SKM-1 (cell line): ENCODE measurements at regions not wholly inside any gene's neighbourhood (a gene's known extent, or its start where the extent isn't known, plus 50 kb on each side); places are given as distances from the start of the nearest gene placed in this dataset.

Source experiments
- DNase-seq: peaks from one replicate; lab custom pipeline; 2025; ENCODE audit not compliant: unreplicated experiment; lab: John Stamatoyannopoulos, UW

DNA sequence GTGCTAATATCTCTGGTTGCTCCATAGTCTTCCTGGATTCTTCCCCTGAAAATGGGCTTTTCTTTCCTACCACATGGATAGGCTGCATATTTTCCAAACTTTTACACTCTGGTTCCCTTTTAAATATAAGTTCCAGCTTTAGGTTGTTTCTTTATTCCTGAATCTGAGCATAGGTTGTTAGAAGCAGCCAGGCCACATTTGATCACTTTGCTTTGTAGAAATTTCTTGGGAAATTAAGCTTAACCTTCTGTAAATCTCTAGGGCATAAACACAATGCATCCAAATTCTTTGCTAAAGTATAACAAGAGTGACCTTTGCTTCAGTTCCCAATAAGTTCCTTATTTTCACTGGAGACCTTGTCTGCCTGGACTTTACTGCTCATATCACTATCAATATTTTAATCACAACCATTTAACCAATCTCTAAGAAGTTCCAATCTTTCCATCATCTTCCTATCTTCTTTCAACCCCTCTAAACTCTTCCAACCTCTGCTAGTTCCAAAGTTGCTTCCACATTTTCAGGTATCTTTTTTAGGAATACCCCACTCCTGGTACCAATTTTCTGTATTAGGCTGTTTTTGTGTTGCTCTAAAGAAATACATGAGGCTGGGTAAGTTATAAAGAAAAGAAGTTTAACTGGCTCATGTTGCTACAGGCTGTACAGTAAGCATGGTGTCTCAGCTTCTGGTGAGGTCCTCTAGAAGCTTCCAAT is 389.6 kb upstream of the HS6ST1 start:
- DNase-seq: no peak

DNA sequence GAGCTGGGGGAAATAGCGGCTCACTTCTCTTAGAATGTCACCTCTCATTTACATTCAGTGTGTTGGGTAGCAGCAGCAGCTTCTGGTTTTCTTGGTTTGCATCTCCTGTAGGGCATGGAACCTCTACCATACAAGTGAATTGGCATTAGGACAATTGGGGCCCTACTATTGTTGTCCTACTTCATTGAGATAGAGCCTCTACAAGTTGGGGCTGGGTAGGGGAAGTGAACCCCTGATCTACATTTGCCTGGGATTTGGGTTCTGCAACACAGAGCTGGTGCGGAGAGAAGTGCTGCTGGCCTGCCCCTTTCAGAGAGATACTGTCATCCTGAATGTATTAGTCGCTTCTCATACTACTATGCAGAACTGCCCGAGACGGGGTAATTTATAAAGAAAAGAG is 391.6 kb upstream of the HS6ST1 start:
- no peak for DNase-seq

DNA sequence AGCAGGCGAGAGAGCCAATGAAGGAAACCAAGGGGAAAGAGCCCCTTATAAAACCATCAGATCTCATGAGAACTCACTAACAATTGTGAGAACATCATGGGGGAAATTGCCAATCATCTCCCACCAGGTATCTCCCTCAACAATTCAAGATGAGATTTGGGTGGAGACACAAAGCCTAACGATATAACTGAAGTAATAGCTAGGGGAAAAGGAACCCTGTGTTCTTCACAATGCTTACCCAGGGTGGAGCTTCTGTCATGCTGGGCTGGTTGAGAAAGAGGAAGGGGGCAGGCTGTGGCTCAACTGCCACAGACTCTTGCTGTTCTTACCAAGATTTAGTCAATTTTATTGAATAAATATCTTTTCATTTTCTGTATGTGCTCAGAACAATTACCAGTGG is 392.1 kb upstream of the HS6ST1 start:
- no peak for DNase-seq

DNA sequence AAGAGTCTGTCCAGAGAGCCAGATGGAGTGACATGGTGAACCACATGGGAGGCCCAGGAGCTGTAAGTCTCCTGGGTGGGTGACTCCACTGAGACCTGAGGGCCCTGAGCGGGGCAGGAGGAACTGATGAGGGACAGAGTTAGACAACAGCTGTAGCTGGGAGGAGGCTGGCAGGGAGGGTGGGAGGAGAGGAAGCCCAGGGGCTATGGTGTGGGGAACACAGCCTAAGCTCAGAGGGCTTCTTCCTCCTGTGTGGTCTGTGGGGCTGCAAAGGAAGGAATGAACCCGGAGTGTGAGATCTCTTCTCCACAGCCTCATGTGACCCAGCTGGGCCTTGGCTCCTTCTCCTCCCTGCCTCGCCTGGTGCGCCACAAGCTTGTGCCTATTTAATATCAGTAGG is 395.6 kb upstream of the HS6ST1 start:
- no peak for DNase-seq

DNA sequence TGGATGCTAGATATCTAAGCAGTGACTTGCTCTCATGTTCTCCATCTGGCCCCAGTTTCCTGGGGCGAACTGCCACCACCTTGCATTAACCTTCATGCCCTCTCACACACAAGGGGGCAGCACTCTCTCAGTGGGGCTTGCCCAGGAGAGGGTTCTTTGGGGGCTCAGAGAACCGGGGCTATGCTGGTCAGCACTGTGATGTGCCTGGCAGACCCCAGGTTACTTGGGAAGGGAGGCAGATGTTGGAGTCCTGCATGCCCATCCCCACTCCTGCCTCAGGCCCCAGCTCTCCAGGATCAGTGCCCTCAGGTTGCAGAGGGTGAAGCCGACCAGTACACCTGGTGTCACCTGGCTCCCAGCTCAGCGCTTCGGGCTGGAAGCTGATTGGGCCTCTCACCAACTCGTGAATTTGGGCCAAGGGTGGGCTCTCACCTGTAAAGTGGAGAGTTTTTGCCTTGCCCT is 396.2 kb upstream of the HS6ST1 start:
- DNase-seq: no peak

DNA sequence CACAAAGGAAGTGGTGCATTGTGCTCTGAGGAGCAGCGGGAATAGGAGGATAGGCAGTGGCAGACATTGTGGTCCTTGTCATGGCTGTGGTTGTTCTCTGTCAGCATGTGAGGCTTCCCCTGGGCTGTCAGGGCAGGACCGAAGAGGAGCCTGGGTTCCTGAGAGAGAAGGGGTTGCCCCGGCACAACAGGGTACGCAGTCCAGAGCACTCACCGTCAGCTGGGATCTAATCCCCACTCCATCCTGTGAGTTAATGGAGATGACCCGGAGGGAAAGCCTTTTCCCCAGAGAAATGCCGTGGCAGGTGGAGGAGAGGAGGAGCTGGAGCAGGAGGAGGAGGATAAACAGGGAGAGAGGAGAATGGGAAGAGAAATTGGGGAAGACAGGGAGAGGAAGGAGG is 396.7 kb upstream of the HS6ST1 start:
- no peak for DNase-seq

DNA sequence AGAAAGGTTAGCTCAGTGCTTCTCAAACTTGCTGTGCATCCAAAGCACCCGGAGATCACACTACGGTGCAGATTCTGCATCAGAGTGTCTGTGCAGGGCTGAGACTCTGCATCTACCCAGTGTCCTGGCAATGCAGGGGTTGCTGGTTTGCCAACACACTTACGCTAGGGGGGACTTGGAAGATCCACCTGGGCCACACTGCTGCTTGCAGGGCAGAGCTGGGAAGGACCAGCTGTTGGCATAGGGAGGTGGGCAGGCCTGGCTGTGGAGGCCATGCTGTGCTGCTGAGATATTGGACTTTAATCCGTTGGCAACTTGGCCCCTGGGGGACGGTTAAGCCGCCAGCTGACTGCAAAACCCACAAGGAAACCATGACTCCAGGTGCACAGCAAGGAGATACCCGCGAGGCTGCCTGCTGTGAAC is 397.6 kb upstream of the HS6ST1 start:
- no peak for DNase-seq

DNA sequence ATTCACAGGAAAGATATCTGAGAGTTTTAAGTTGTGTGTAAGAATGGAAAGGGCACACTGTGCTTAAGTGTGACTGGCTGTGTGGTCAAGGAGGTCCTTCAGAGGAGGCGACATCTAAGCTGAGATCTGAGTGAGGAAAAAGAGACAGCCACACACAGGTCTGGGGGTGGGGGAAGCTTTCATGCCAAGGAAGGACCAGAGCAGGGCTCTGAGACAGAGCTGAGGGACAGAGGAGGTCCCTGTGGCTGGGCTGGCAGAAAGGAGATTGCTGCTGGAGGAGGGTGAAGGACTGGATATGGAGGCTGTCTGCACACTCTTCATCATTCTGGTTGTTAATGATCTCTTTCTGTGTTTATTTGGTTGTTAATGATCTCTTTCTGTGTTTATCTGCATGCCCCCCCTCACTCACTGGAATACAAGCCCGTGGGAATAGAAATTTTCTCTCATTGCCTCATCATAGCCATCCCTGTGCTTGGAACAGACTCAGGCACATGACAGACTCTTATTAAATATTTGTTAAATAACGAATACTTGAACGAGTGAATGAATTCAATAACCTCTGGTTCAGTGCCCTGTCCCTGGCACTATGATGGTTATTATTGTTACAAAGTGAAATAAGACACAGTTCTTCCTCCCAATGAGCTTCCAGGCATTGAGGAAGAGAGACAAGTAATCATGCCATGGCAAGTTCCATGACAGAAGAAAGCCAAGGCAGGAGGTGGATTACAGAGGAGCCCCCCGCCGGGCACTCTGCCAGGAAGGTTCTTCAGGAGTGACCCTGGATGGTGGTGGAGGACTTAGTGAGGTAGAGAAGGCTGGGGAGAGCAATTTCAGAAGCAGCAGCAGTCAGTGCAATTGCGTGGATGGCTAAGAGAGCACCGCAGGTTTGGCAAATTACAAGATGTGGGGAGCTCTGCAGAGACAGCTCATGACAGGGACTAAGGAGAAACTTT is 399.4 kb upstream of the HS6ST1 start:
- DNase-seq: no peak

DNA sequence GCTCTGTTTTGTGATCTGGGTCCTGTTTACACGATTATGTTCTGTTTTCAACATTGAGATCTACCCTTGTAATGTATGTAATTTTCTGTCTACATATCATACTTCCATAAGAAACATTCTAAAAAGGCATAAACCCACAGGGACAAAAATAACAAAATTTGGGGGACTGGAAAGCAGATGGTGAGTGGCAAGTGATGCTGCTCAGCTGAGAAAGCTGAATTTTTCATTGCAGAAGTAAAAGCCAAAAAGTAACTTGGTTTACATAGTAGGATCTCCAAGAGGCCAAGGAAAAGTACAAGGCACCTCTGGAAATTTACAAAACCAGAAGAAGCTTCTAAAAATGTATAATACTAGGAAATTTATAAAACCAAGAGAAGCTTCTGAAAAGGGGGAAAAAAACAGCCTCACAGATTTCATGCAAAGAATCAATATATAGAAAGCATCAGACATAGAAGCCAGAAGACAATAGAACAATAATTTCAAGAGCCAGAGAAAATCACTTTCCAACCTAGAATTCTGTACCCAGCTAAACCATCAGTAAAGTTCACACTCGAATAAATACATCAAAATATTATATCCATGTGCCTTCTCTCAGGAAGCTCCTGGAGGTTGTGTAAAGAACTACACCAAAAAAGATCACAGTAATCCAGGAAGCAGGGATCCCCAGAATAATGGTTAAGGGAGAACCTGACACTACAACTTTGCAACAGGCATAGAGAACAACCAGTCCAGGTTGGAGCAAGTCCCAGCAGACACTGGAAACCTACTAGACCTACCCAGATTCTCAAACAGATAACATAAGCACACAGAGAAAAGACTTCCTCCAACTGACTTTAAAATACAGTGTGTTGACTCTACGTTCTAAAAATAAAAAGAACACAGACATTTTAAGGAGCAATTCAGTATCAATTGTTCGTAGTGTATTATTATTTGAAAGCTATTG is 401.7 kb upstream of the HS6ST1 start:
- DNase-seq: no peak

DNA sequence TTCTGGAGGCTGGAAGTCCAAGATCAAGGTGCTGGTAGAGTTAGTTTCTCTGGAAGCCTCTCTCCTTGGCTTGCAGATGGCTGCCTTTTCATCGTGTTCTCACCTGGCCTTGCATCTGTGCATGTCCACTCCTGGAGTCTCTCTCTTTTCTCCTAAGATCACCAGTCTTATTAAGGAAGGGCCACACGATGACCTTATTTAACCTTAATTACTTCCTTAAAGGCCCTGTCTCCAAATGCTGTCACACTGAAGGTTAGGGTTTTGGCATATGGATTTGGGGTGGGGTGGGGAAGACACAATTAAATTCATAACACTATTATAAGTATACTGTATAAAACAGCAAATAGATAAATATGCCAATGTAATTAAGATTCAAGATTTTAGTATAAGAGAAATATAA is 402.4 kb upstream of the HS6ST1 start:
- DNase-seq: no peak

DNA sequence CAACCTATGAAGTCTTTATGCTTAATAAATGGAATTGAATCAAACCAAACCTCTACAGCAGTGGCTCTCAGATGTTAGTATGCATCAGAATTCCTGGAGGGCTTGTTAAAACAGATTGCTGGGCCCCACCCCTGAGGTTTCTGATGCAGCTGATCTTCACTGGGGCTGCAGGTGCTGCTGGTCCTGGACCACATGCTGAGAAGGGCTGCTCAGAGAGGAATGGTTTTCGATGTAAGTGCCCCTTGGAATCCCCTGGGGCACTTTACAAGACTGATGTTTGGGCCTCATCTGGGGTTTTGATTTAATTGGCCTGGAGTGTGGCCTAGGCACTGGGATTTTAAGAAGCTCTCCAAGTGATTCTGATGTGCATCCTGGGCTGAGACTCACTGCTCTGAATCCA is 403.8 kb upstream of the HS6ST1 start:
- DNase-seq: no peak

DNA sequence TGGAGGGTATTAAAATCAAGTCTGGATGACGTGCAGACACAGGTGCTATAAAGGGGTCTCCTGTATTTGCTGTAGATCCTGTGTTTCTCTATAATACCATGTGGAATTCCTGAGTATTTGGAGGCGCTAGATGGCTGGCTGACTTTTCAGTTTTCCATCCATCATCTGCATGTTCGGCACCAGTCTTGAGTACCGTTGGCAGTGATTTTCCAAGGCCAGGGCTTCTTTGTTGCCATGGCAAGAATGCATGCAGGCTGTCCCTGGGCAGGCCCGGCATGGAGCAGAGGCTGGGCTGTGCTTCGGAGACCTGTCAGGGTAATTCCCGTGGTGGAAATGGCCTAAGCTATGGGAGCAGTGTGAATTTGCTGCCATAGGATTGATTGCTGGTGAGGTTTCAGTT is 405.9 kb upstream of the HS6ST1 start:
- DNase-seq: no peak

DNA sequence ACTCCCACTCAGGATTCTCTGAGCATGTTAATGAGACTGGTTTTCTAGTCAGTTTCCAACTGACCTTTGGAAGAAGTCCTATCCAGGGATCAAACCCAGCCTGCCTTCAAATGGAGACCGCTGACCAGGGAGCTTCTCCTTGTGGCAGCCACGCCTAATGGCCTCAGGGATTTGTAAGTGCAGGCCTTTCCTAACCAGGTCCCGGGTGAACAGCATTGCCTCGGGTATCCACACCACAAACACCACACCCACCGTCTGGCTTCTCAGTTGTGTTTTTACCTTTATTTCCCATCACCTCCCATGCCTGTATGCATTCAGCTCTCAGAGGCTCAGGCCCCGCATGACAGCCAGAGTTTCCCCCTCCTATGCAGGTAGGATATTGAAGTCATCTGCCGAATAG is 406.3 kb upstream of the HS6ST1 start:
- DNase-seq: no peak

DNA sequence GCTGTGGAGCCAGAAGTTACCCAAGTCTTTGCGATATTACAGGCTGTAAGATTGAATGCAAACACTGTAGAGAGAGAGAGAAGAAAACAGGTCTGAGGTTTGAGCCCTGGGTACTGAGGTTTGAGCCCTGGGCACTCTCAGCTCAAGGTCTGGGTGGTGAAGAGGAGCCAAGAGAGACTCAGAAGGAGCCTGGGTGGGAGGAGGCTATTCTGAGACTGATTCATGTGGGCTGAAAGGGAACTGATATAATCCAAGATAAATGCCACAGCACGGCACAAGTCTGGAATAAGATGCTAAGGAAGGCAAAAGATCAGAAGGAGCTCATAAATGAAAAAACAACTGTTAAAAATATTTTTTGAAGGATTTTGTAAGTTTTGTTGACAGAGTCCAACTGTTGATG is 407.6 kb upstream of the HS6ST1 start:
- DNase-seq: no peak

DNA sequence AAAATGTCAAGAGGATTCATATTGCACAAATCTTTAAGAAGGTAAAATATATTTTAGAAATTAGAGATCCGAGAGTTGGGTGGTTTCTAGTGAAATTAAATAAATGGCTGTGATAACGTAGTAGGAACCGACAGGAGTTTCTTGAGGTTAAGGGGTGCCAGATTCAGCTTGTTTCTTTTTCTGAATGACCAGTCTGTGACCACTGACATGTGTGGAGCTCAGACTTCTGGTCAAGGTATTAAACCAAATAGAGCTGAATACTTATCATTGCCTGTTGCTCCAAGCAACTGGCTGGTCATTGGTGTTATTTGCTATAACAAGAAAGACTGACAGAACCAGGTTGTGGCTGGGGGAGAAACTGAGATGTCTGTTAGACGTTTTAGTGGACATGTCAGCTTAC is 408.2 kb upstream of the HS6ST1 start:
- DNase-seq: no peak

DNA sequence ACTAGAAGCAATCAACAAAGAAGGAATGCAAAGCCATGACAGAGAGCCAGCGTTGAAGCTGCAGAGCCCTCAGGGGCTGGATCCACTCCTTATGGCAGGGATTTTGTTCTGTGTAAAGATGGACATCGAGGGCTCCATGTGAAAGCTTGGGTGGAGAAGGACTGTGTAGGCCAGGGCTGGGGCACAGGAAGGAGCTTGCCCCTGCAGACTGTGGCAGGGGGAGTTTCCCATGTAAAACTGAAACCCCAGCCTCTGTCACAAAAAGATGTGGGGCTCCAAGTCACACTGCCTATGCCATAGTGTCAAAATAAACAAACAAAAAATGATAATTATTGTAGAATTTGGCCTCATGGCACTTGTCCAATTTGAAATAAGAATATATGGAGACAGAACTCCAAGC is 408.7 kb upstream of the HS6ST1 start:
- DNase-seq: no peak

DNA sequence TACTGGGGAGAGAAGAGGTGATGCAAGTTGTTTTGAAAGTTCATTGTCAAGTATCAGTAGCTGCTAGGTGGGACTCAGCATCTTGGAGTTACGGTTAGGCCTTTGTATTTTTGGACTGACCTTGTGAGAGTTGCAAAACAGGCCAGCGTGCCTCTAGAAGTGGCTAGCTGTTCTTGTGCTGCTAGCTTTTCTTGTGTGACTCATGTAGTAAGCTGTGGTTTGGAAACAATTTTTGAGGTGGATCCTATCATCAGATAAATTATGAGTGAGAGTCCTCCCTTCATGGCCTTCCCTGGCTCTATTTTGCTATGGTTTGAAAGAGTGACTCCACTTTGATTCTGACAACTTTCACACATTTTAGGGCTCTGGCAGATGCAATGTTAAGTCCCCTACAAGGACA is 409.2 kb upstream of the HS6ST1 start:
- DNase-seq: no peak

DNA sequence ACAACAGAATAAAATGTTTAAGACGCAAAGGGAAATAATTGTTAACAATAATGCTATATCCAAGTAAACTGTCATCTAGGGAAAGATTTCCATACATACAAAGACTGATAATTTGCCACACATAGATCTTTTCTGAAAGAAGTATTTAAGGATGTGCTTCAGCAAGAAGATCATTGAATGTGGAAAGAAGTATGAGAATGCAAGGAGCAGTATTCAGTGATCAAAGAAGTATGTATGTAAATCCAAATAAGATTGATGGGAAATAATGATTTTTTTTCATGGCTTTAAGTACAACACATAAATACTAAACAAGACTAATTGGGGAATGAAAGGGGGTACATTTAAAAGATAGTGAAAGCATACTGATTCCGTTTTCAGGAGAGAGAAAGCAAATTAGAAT is 410.4 kb upstream of the HS6ST1 start:
- no peak for DNase-seq

DNA sequence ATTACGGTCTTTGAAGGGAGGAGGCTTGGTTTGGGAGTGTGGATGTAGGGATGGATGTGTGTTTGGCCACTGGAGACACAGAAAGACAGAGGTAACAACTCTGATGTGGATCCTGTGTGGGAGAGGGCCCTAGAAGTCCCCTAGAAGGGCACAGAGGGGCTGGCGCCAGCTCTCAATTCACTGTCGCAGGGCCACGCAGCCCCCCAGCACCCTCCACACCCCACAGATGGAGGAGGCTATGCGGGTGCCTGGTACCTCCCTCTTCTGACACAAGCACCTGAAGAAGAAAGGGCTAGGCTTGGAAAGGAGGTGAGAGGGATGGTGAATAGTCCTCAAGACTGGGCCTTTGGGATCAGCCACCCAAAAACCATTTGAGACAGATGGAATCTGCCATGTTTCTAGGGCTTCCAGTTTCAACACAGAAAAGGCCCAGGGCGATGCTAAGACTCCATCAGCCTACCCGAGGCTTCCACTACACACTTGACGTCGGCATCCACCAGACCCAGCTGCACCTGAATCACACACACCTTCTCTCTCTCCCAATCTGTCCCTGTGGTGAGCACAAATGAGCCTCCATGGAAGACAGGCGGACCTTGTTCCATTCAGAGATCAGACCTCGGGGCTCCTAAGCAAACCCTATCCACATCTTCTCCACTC is 413.5 kb upstream of the HS6ST1 start:
- DNase-seq: no peak

DNA sequence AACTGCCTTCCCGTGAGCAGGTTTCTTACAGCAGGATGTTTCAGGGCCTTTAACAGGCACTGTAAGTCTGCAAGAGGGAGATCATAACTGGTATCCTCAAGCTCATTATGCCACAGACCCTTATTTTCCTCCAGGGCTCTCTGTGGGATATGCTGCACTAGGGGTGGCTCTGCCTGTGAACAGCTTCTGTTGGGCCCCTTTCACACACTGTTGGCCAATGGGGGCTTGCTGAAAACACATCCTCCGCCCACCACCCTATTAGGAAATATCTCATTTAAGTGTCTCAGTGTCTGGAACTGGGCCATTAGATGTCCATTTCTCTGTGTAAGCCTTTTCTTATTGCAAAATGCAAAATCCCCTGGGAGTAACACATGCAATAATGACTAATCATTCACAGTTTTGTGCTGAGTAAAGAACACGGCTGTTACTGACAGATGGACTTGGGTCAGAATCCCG is 414.3 kb upstream of the HS6ST1 start:
- no peak for DNase-seq

DNA sequence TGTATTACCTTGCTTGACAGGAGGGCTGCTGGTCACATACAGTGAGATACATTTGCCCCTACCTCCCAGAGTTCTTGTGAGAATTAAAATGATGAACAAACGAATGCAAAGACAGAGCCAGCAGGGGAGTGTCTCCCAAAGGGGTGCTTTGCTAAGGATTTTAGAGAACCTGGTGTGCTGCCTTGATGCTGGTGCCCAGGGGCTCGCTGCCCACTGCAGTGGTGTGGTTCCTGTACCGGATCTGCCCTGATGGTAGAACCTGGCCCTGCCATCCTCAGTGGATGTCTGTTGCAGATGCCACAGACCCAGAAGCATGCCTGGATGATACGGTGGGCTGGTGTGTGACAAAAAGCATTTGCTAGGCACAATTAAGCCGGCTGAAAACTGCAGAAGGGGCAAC is 414.8 kb upstream of the HS6ST1 start:
- DNase-seq: no peak
